ENCODE measurements at regions not wholly inside any gene's neighbourhood (a gene's known extent, or its start where the extent isn't known, plus 50 kb on each side); places are given as distances from the start of the nearest gene placed in this dataset.

DNA sequence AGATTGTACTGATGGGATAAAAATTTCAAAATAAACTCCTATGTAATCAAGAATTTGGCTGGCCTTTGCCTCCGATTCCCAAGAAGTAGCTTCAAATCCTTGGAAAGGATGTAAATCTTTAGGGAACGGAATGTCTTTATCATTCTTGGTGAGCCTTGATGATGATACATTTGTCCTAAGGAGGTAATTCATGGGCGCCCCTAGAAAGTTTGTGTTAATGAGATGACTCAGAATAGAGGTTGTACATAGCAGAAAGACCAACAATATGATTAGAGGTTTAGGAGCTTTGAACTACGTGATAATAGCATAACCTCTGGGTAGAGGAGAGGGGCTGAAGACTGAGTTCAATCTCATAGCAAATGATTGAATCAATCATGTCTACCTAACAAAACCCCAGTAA, 248.6 kb upstream of the SLITRK3 start:
- intact Hi-C loops (cut with DNase I) = no loop called here
- 71% methylated on average over 4 of the region's 4 CpGs for WGBS (ENCODE audit: insufficient coverage, low coverage, low lambda C conversion rate, missing lambda C conversion rate)
- no peaks in the 10 kb centered on the region for H3K36me3 ChIP-seq

DNA sequence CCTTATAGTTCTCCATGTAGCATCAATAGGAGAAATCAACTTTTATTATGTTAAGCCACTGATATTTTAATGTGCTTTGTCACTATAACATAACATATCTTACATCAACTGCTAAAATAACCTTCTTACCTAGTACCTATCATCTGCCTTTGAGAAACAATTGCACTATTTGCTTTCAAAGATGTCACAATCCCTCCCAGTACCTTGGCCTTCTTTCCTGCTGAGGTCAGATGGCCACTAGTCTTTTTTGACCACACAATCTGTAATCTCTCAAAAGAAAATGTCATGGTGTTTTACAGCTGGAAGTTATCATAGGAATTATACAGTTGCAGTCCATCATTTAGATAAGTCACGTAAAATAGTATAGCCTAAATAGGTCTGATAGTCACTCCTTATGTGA, 247.5 kb upstream of the SLITRK3 start:
- Histone ChIP-seq H3K4me1 (no peaks in the 10 kb centered on the region), H3K27ac (no peak overlapping the region), H3K36me3 (no peaks in the 10 kb centered on the region), H3K4me3 (no peak overlapping the region), H3K9me3 (no peaks in the 10 kb centered on the region), H3K27me3 (no peaks in the 10 kb centered on the region)
- no peak for DNase-seq
- peak in 2 of 4 donors; percentile 35 to 72 for ATAC-seq
- TF ChIP-seq, protein P1, sequence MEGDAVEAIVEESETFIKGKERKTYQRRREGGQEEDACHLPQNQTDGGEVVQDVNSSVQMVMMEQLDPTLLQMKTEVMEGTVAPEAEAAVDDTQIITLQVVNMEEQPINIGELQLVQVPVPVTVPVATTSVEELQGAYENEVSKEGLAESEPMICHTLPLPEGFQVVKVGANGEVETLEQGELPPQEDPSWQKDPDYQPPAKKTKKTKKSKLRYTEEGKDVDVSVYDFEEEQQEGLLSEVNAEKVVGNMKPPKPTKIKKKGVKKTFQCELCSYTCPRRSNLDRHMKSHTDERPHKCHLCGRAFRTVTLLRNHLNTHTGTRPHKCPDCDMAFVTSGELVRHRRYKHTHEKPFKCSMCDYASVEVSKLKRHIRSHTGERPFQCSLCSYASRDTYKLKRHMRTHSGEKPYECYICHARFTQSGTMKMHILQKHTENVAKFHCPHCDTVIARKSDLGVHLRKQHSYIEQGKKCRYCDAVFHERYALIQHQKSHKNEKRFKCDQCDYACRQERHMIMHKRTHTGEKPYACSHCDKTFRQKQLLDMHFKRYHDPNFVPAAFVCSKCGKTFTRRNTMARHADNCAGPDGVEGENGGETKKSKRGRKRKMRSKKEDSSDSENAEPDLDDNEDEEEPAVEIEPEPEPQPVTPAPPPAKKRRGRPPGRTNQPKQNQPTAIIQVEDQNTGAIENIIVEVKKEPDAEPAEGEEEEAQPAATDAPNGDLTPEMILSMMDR (IDR thresholded peaks at IDR 0.05) = no peak
- no peak for TF ChIP-seq POLR2A (IDR thresholded peaks at IDR 0.05)
- WGBS (ENCODE audit: insufficient coverage, low coverage, low lambda C conversion rate, missing lambda C conversion rate) = 85% methylated on average over 1 of the region's 1 CpG
- intact Hi-C loops (cut with DNase I) = no loop called here

More for the DNA sequence above, 248.6 kb upstream of the SLITRK3 start:
- no peak for TF ChIP-seq POLR2A (IDR thresholded peaks at IDR 0.05)
- TF ChIP-seq, protein P1 (IDR thresholded peaks at IDR 0.05) = no peak
- Histone ChIP-seq H3K9me3 (no peaks in the 10 kb centered on the region), H3K4me1 (no peaks in the 10 kb centered on the region), H3K27ac (no peak overlapping the region), H3K4me3 (no peak overlapping the region), H3K27me3 (no peaks in the 10 kb centered on the region)
- DNase-seq = no peak
- ATAC-seq = no peak

DNA sequence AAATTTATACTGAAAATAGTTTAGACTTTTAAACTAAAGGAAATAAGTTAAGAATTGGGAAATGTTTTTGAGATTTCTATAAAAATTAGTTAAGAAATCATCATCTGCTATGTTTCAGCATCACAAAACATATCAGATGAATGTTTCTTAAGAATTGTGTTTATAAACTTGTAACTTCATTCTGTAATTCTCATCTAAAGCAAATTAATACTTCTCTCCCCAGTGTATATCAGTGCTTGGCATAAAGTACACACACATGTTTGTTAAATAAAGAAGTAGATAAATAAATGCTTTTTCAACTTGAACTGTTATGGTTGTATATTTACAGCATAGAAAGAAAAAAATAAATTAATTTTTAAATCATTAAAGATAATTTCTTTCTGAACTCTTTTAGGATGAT, 245.9 kb upstream of the SLITRK3 start:
- no peak overlapping the region for H3K4me3 ChIP-seq
- DNase-seq = no peak
- no peak overlapping the region for H3K27ac ChIP-seq
- no peak for ATAC-seq
- H3K9me3 ChIP-seq = no peaks in the 10 kb centered on the region
- H3K4me1 ChIP-seq = no peaks in the 10 kb centered on the region
- intact Hi-C loops (cut with DNase I) = no loop called here
- no peak for TF ChIP-seq POLR2A (IDR thresholded peaks at IDR 0.05)
- TF ChIP-seq, protein P1 (IDR thresholded peaks at IDR 0.05) = no peak
- H3K27me3 ChIP-seq = no peaks in the 10 kb centered on the region
- H3K36me3 ChIP-seq = no peaks in the 10 kb centered on the region

DNA sequence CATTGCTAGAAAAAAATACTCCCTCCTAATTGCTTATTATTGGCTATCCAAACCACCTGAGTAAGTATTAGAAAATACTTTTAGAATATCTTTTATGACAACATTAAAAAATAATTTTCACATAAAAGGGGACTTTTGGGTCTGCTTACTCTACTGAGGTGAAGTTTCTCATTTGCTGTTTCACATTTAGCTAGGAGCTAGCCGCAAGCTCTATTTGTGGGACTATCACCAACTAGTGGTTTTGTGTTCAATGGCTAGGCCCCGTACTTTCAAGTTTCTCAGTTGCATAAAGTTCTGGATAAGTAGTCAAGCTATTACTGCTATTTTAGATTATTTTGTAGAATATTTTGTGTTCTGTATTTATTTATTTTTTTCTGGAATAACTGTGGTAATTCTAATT, 244.2 kb upstream of the SLITRK3 start:
- Histone ChIP-seq H3K9me3 (no peaks in the 10 kb centered on the region), H3K4me1 (no peaks in the 10 kb centered on the region), H3K36me3 (no peaks in the 10 kb centered on the region), H3K27me3 (no peaks in the 10 kb centered on the region), H3K27ac (no peak overlapping the region), H3K4me3 (no peak overlapping the region)
- TF ChIP-seq, protein P1 (IDR thresholded peaks at IDR 0.05) = no peak
- no peak for TF ChIP-seq POLR2A (IDR thresholded peaks at IDR 0.05)
- intact Hi-C loops (cut with DNase I) = no loop called here
- ATAC-seq (no peak), DNase-seq (no peak)
- 95% methylated on average over 2 of the region's 2 CpGs for WGBS (ENCODE audit: insufficient coverage, low coverage, low lambda C conversion rate, missing lambda C conversion rate)

DNA sequence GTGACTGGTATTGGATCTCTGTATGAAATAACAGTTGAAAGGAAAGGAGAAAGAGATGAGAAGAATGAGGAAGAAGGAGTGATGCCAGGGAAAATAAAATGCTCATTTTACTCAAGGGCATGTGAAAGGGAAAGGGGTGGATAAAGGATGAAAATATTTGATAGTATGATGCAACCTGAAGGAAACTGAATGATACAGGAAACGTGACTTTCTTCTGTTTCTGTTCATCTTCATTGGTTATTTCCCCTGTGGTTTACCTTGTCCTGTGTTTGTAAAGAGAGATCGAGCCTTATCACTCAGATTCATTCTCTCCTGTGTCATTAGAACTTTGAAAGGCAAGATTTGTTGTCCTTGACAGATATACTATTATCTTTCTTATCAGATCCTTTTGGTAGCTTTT, 243.6 kb upstream of the SLITRK3 start:
- Histone ChIP-seq H3K9me3 (no peaks in the 10 kb centered on the region), H3K27ac (no peak overlapping the region), H3K36me3 (no peaks in the 10 kb centered on the region), H3K4me1 (no peaks in the 10 kb centered on the region), H3K4me3 (no peak overlapping the region), H3K27me3 (no peaks in the 10 kb centered on the region)
- WGBS (ENCODE audit: insufficient coverage, low coverage, low lambda C conversion rate, missing lambda C conversion rate) = 18% methylated on average over 2 of the region's 2 CpGs
- DNase-seq (no peak), ATAC-seq (no peak)
- TF ChIP-seq, protein P1 (IDR thresholded peaks at IDR 0.05) = no peak
- TF ChIP-seq POLR2A (IDR thresholded peaks at IDR 0.05) = no peak
- intact Hi-C loops (cut with DNase I) = no loop called here

Measured in right lobe of liver (tissue), 6 donors.